ENCODE measurements at regions not wholly inside any gene's neighbourhood (a gene's known extent, or its start where the extent isn't known, plus 50 kb on each side); places are given as distances from the start of the nearest gene placed in this dataset.
"Not testable (repeated sequence)": the region's sequence is repeated elsewhere in the genome, so short reads cannot be mapped to it uniquely, and the experiment has no call there.

DNA sequence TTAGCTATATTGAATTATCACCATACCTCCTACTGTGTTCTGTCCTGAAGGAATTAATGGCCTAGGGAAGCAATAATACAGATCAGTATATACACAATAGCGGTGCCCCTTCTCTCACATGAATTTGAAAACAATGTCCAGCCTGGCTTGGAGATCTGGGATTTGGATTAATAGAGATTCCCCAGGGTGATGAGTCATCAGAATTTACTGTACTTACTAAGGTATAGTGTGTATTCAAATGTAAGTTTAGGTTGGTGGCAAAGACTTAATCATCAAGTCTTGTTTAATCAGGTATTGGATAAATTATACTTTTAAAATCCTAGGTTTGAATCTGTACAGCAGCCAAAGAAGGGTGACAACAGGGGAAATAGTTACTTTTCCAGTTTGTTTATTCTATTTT, 121.5 kb downstream of the FEM1C start:
- no peaks in the 10 kb centered on the region for H3K27me3 ChIP-seq (ENCODE audit: insufficient read depth, poor library complexity, severe bottlenecking)
- TF ChIP-seq, protein P1, sequence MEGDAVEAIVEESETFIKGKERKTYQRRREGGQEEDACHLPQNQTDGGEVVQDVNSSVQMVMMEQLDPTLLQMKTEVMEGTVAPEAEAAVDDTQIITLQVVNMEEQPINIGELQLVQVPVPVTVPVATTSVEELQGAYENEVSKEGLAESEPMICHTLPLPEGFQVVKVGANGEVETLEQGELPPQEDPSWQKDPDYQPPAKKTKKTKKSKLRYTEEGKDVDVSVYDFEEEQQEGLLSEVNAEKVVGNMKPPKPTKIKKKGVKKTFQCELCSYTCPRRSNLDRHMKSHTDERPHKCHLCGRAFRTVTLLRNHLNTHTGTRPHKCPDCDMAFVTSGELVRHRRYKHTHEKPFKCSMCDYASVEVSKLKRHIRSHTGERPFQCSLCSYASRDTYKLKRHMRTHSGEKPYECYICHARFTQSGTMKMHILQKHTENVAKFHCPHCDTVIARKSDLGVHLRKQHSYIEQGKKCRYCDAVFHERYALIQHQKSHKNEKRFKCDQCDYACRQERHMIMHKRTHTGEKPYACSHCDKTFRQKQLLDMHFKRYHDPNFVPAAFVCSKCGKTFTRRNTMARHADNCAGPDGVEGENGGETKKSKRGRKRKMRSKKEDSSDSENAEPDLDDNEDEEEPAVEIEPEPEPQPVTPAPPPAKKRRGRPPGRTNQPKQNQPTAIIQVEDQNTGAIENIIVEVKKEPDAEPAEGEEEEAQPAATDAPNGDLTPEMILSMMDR (IDR thresholded peaks at IDR 0.05; ENCODE audit: insufficient read depth, low read length) = no peak
- no peak for TF ChIP-seq SPI1 (IDR thresholded peaks at IDR 0.05; ENCODE audit: borderline replicate concordance, low read depth)
- no peak for TF ChIP-seq GABPA (IDR thresholded peaks at IDR 0.05; ENCODE audit: low read depth)
- TF ChIP-seq, protein P2, sequence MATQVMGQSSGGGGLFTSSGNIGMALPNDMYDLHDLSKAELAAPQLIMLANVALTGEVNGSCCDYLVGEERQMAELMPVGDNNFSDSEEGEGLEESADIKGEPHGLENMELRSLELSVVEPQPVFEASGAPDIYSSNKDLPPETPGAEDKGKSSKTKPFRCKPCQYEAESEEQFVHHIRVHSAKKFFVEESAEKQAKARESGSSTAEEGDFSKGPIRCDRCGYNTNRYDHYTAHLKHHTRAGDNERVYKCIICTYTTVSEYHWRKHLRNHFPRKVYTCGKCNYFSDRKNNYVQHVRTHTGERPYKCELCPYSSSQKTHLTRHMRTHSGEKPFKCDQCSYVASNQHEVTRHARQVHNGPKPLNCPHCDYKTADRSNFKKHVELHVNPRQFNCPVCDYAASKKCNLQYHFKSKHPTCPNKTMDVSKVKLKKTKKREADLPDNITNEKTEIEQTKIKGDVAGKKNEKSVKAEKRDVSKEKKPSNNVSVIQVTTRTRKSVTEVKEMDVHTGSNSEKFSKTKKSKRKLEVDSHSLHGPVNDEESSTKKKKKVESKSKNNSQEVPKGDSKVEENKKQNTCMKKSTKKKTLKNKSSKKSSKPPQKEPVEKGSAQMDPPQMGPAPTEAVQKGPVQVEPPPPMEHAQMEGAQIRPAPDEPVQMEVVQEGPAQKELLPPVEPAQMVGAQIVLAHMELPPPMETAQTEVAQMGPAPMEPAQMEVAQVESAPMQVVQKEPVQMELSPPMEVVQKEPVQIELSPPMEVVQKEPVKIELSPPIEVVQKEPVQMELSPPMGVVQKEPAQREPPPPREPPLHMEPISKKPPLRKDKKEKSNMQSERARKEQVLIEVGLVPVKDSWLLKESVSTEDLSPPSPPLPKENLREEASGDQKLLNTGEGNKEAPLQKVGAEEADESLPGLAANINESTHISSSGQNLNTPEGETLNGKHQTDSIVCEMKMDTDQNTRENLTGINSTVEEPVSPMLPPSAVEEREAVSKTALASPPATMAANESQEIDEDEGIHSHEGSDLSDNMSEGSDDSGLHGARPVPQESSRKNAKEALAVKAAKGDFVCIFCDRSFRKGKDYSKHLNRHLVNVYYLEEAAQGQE (IDR thresholded peaks at IDR 0.05; ENCODE audit: insufficient replicate concordance, low read depth) = no peak
- TF ChIP-seq POLR2AphosphoS5 (IDR thresholded peaks at IDR 0.05; ENCODE audit: low read depth) = no peak
- H3K27ac ChIP-seq (replicated peaks) = no peak overlapping the region
- no peak for DNase-seq (ENCODE audit: low read depth in 1 of 2, low spot score in 1 of 2)
- no peak overlapping the region for H3K4me3 ChIP-seq (replicated peaks; ENCODE audit: insufficient read depth, low read length)

DNA sequence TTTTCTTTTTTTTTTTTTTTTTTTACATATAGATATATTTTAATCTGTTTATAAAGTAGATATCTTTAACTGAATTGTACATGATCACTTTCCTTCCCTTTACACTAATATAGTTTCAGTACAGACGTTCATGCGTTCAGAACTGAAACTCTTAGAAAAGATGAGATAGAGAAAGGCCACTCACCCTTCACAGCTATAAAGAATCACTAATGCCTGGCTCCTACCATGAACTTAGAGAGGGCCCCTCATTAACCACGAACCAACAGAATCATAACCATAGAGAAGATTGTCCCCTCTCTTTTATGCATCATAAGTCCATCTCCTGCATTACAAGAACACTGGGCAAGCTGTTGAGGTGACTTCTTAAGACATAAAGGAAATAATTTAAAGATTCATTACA, 123.8 kb downstream of the FEM1C start:
- not testable (repeated sequence) for H3K4me3 ChIP-seq (replicated peaks; ENCODE audit: insufficient read depth, low read length); H3K27me3 ChIP-seq (ENCODE audit: insufficient read depth, poor library complexity, severe bottlenecking); H3K27ac ChIP-seq (replicated peaks); DNase-seq (ENCODE audit: low read depth in 1 of 2, low spot score in 1 of 2)

DNA sequence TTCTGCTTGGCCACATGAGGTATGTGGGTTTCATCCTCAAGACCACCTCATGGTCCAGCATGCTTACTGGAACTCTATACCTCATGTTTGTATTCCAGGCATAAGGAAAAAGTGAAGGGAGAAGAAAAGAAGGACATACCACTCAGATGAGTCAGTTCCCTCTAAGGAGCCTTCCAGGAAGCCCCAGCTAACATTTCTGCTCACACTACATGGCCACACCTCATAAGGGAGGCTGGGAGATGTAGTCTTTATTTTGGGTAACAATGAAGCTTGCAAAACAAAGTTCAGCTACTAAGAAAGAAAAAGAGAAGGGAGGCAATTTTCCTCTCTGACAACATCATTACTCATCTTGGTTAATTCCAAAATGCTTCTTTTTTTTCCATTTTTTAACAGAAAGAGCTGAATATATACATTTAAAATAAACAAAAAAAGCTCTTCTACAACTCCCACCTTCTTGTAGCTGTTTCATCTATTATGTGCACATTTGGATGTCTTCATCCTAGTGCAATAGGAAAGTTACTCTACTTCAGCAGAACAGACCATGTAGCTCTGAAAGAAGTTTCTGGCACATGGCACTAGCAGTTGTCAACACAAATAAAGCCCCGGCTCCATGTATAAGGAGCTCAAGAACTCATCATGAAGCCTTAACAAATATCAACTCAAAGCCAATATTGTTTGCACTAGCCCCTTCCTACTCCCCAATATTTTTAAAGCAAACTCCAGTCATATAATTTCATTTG, 123.6 kb upstream of the CCDC112 start:
- Histone ChIP-seq H3K27ac (replicated peaks) (no peak overlapping the region), H3K4me3 (replicated peaks; ENCODE audit: insufficient read depth, low read length) (no peak overlapping the region), H3K27me3 (ENCODE audit: insufficient read depth, poor library complexity, severe bottlenecking) (no peaks in the 10 kb centered on the region)
- TF ChIP-seq SPI1 (IDR thresholded peaks at IDR 0.05; ENCODE audit: borderline replicate concordance, low read depth) = no peak
- peak in 1 of 2 experiments; percentile 1 for DNase-seq (ENCODE audit: low read depth in 1 of 2, low spot score in 1 of 2)

DNA sequence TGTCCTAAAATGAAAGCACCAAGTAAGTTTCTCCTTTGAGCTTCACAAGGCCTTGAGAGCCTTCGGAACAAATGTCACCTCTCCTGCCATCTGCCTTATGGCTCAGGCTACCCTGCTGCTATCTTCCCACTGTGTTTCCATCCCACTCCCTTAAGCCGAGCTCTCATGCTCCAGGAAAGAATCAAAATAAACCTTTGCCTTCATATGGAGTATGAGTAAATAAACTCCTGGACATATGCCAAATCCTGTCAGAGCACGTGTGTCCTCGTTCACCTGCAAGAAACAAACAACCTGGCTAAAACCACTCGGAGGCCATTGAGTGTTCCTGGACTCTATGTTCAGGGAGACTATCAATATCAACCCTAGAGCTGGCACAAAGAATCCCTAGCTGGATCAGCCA, 122.3 kb upstream of the CCDC112 start:
- H3K27ac ChIP-seq (replicated peaks) = no peak overlapping the region
- no peak overlapping the region for H3K4me3 ChIP-seq (replicated peaks; ENCODE audit: insufficient read depth, low read length)
- H3K27me3 ChIP-seq (ENCODE audit: insufficient read depth, poor library complexity, severe bottlenecking) = no peaks in the 10 kb centered on the region
- DNase-seq (ENCODE audit: low read depth in 1 of 2, low spot score in 1 of 2) = no peak
- TF ChIP-seq POLR2AphosphoS5 (IDR thresholded peaks at IDR 0.05; ENCODE audit: low read depth) (no peak), GABPA (IDR thresholded peaks at IDR 0.05; ENCODE audit: low read depth) (no peak), SPI1 (IDR thresholded peaks at IDR 0.05; ENCODE audit: borderline replicate concordance, low read depth) (no peak)
- TF ChIP-seq, protein P2 (IDR thresholded peaks at IDR 0.05; ENCODE audit: insufficient replicate concordance, low read depth) = no peak
- TF ChIP-seq, protein P1 (IDR thresholded peaks at IDR 0.05; ENCODE audit: insufficient read depth, low read length) = no peak

DNA sequence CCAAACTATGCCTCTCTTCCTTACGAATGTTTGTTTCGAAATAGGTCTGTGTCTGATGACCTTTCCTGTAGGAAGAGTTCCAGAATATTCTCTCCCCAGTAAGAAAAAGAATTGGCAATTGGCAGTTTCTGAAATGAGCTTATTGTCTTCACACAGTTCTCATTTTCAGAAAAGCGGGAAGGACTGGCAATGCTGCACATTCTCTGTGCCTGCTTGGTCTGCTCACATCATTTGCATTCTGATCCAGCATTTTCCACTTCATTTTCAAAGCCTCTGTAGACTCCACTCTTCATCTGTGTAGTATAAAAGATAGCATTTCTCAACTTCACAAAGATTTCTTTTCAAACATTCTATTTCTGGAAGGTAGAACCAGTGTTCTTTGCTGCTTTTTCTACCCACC, 120.6 kb upstream of the CCDC112 start:
- Histone ChIP-seq H3K27me3 (ENCODE audit: insufficient read depth, poor library complexity, severe bottlenecking) (no peaks in the 10 kb centered on the region), H3K27ac (replicated peaks) (no peak overlapping the region), H3K4me3 (replicated peaks; ENCODE audit: insufficient read depth, low read length) (no peak overlapping the region)
- DNase-seq (ENCODE audit: low read depth in 1 of 2, low spot score in 1 of 2) = no peak
- TF ChIP-seq POLR2AphosphoS5 (IDR thresholded peaks at IDR 0.05; ENCODE audit: low read depth) = no peak
- no peak for TF ChIP-seq SPI1 (IDR thresholded peaks at IDR 0.05; ENCODE audit: borderline replicate concordance, low read depth)
- TF ChIP-seq, protein P2 (IDR thresholded peaks at IDR 0.05; ENCODE audit: insufficient replicate concordance, low read depth) = no peak
- TF ChIP-seq, protein P1 (IDR thresholded peaks at IDR 0.05; ENCODE audit: insufficient read depth, low read length) = no peak
- no peak for TF ChIP-seq GABPA (IDR thresholded peaks at IDR 0.05; ENCODE audit: low read depth)
